ENCODE measurements at regions not wholly inside any gene's neighbourhood (a gene's known extent, or its start where the extent isn't known, plus 50 kb on each side); places are given as distances from the start of the nearest gene placed in this dataset.

GRCh38 chr5:130995851-130996250 is 169.2 kb downstream of the HINT1 start:
- TF ChIP-seq CTCF (IDR thresholded peaks at IDR 0.05) (no peak), POLR2AphosphoS5 (IDR thresholded peaks at IDR 0.05) (no peak), POLR2A (IDR thresholded peaks at IDR 0.05) (no peak), EP300 (IDR thresholded peaks at IDR 0.05; ENCODE audit: low read depth) (no peak)

Data from transverse colon (tissue), 4 donors.